ENCODE measurements at regions not wholly inside any gene's neighbourhood (a gene's known extent, or its start where the extent isn't known, plus 50 kb on each side); places are given as distances from the start of the nearest gene placed in this dataset.

- Histone ChIP-seq H3K27me3 (replicated peaks; ENCODE audit: insufficient read depth, low read depth, low read length, poor library complexity) (peaks cover 56% of the 10 kb centered on the region), H3K4me3 (ENCODE audit: low read depth, low read length, poor library complexity, severe bottlenecking) (no peak overlapping the region), H3K36me3 (ENCODE audit: insufficient read depth, low read length, poor library complexity, severe bottlenecking) (no peaks in the 10 kb centered on the region), H3K9me3 (ENCODE audit: low read depth, low read length, poor library complexity, severe bottlenecking) (no peaks in the 10 kb centered on the region), H3K27ac (ENCODE audit: low read depth, low read length, poor library complexity, severe bottlenecking) (no peak overlapping the region), H3K4me1 (ENCODE audit: insufficient read depth, low read length, poor library complexity, severe bottlenecking) (no peaks in the 10 kb centered on the region)
- BruUV-seq (replicated peaks) = no TSS peak
- TF ChIP-seq, protein P1, sequence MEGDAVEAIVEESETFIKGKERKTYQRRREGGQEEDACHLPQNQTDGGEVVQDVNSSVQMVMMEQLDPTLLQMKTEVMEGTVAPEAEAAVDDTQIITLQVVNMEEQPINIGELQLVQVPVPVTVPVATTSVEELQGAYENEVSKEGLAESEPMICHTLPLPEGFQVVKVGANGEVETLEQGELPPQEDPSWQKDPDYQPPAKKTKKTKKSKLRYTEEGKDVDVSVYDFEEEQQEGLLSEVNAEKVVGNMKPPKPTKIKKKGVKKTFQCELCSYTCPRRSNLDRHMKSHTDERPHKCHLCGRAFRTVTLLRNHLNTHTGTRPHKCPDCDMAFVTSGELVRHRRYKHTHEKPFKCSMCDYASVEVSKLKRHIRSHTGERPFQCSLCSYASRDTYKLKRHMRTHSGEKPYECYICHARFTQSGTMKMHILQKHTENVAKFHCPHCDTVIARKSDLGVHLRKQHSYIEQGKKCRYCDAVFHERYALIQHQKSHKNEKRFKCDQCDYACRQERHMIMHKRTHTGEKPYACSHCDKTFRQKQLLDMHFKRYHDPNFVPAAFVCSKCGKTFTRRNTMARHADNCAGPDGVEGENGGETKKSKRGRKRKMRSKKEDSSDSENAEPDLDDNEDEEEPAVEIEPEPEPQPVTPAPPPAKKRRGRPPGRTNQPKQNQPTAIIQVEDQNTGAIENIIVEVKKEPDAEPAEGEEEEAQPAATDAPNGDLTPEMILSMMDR (conservative IDR thresholded peaks at IDR 0.05; ENCODE audit: low read depth, low read length) = no peak
- TF ChIP-seq EZH2 (IDR thresholded peaks at IDR 0.05; ENCODE audit: borderline replicate concordance, low read depth, low read length, poor library complexity, severe bottlenecking) = no peak
- ChIA-PET POLR2A (ENCODE audit: low non-redundant PET) (no interaction called here), CTCF (no interaction called here)
- no peak for DNase-seq (ENCODE audit: low spot score)
- intact Hi-C loops (cut with micrococcal nuclease; ENCODE audit: unreplicated experiment) = no loop called here
Measured at GRCh38 chr21:32113486-32113885, 165.4 kb downstream of the MIS18A start.

GRCh38 chr21:32112195-32112594 is 166.7 kb downstream of the MIS18A start:
- ChIA-PET CTCF (no interaction called here), POLR2A (ENCODE audit: low non-redundant PET) (no interaction called here)
- Histone ChIP-seq H3K4me1 (ENCODE audit: insufficient read depth, low read length, poor library complexity, severe bottlenecking) (no peaks in the 10 kb centered on the region), H3K36me3 (ENCODE audit: insufficient read depth, low read length, poor library complexity, severe bottlenecking) (no peaks in the 10 kb centered on the region), H3K4me3 (ENCODE audit: low read depth, low read length, poor library complexity, severe bottlenecking) (no peak overlapping the region), H3K9me3 (ENCODE audit: low read depth, low read length, poor library complexity, severe bottlenecking) (no peaks in the 10 kb centered on the region), H3K27ac (ENCODE audit: low read depth, low read length, poor library complexity, severe bottlenecking) (no peak overlapping the region), H3K27me3 (replicated peaks; ENCODE audit: insufficient read depth, low read depth, low read length, poor library complexity) (peaks cover 56% of the 10 kb centered on the region)
- intact Hi-C loops (cut with micrococcal nuclease; ENCODE audit: unreplicated experiment) = no loop called here
- BruUV-seq (replicated peaks) = no TSS peak
- TF ChIP-seq EZH2 (IDR thresholded peaks at IDR 0.05; ENCODE audit: borderline replicate concordance, low read depth, low read length, poor library complexity, severe bottlenecking) = no peak
- TF ChIP-seq, protein P1 (conservative IDR thresholded peaks at IDR 0.05; ENCODE audit: low read depth, low read length) = no peak
- no peak for DNase-seq (ENCODE audit: low spot score)

- CTCF ChIA-PET = no interaction called here
- no TSS peak for BruUV-seq (replicated peaks)
Measured at GRCh38 chr21:32108566-32108965, 170.3 kb downstream of the MIS18A start.

More at GRCh38 chr21:32108566-32108965, 170.3 kb downstream of the MIS18A start:
- Histone ChIP-seq H3K9me3 (ENCODE audit: low read depth, low read length, poor library complexity, severe bottlenecking) (no peaks in the 10 kb centered on the region), H3K4me1 (ENCODE audit: insufficient read depth, low read length, poor library complexity, severe bottlenecking) (no peaks in the 10 kb centered on the region), H3K27ac (ENCODE audit: low read depth, low read length, poor library complexity, severe bottlenecking) (no peak overlapping the region), H3K4me3 (ENCODE audit: low read depth, low read length, poor library complexity, severe bottlenecking) (no peak overlapping the region), H3K36me3 (ENCODE audit: insufficient read depth, low read length, poor library complexity, severe bottlenecking) (no peaks in the 10 kb centered on the region), H3K27me3 (replicated peaks; ENCODE audit: insufficient read depth, low read depth, low read length, poor library complexity) (peaks cover 45% of the 10 kb centered on the region)
- POLR2A ChIA-PET (ENCODE audit: low non-redundant PET) = no interaction called here
- no peak for DNase-seq (ENCODE audit: low spot score)
- intact Hi-C loops (cut with micrococcal nuclease; ENCODE audit: unreplicated experiment) = no loop called here
- TF ChIP-seq, protein P1 (conservative IDR thresholded peaks at IDR 0.05; ENCODE audit: low read depth, low read length) = no peak
- no peak for TF ChIP-seq EZH2 (IDR thresholded peaks at IDR 0.05; ENCODE audit: borderline replicate concordance, low read depth, low read length, poor library complexity, severe bottlenecking)

All from A673 (cell line).